Effector memory CD8-positive, alpha-beta T cell (primary cell): ENCODE measurements at regions not wholly inside any gene's neighbourhood (a gene's known extent, or its start where the extent isn't known, plus 50 kb on each side); places are given as distances from the start of the nearest gene placed in this dataset.

ENCODE experiments used
- ATAC-seq: fragments of 150-1000 bp; cut with Tn5 transposase; replicated peaks from 2 replicates; pipeline ENCODE4 v1.10.0; 2021; ENCODE audit warnings: mild to moderate bottlenecking, moderate library complexity
- DNase-seq, 3 experiments: peaks; one replicate each; pipeline ENCODE4 v3.0.0; 2021
- H3K27ac Mint-ChIP-seq, 2 donors: one replicate each; pipeline ENCODE4 v1.8.0; 2022; ENCODE audit warnings: mild to moderate bottlenecking in 2 of 2, mixed read lengths in 2 of 2, moderate library complexity in 2 of 2
- H3K27me3 Mint-ChIP-seq, 2 donors: one replicate each; pipeline ENCODE4 v1.8.0; 2022; ENCODE audit warnings: mixed read lengths in 2 of 2
- H3K36me3 Mint-ChIP-seq: one replicate; pipeline ENCODE4 v1.8.0; 2022; ENCODE audit warnings: mild to moderate bottlenecking, moderate library complexity, mixed read lengths; ENCODE audit not compliant: insufficient read depth
- H3K4me1 Mint-ChIP-seq, 2 donors: one replicate each; pipeline ENCODE4 v1.8.0; 2022; ENCODE audit warnings: low read depth in 2 of 2, mixed read lengths in 2 of 2
- H3K4me3 Mint-ChIP-seq, 2 donors: one replicate each; pipeline ENCODE4 v1.8.0; 2022; ENCODE audit warnings: mild to moderate bottlenecking in 2 of 2, mixed read lengths in 2 of 2, moderate library complexity in 2 of 2
- H3K9me3 Mint-ChIP-seq, 2 donors: one replicate each; pipeline ENCODE4 v1.8.0; 2022; ENCODE audit warnings: mixed read lengths in 2 of 2

DNA sequence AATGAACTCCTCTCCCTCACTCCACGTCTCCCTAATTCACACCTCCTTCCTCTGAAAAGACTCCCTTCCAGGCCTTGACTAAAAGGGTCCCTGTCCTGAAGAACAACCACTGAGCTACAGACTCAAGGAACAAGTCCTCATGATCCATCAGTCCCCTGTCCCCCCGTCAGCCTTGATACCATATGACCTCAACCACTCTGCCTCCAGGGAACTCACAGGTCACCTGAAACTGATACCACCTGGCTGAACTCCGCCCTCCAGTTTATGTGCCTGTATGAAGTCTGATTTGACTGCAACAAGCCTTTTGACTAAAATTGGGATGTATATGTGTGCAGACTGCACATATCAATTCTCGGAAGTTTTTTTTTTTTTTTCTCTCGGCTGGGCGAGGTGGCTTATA, 88.7 kb downstream of the UGCG start:
- peaks cover 27 to 44% of the 10 kb centered on the region in 2 donors for H3K4me1 Mint-ChIP-seq
- no peak for DNase-seq
- H3K4me3 Mint-ChIP-seq, result peak overlapping the region; percentile 13 to 64
- no peak overlapping the region for H3K27ac Mint-ChIP-seq
- ATAC-seq, result no peak
- H3K36me3 Mint-ChIP-seq, result peaks cover 2% of the 10 kb centered on the region
- no peaks in the 10 kb centered on the region for H3K27me3 Mint-ChIP-seq
- H3K9me3 Mint-ChIP-seq, result no peaks in the 10 kb centered on the region

DNA sequence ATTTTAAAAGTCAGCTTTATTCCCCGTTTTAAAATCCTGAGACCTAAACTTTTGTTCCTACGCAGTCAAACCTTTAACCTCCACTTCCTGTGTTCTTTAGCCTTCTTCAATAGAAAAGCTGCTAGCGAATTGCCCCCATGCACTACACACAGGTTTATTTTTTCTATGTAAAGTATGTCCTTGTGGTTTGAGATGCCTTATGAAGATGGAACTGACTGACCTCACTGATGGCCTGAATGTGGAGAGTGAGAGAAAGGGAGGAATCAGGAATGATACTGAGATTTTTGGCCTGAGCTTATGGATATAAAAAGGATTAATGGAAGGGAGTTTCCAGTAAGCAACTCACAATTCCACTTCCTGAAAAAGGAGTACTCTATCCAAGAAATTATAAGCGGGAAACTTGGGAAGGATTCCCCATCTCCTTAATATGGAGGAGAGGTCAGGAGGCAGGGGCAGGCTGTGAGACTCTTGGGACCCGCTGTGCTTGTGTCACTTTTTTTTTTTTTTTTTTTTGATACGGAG, 89.5 kb downstream of the UGCG start:
- Mint-ChIP-seq H3K4me3 (peak overlapping the region; percentile 9 to 64), H3K27me3 (no peaks in the 10 kb centered on the region), H3K36me3 (peaks cover 2% of the 10 kb centered on the region), H3K27ac (peak overlapping the region; percentile 7 to 63), H3K9me3 (no peaks in the 10 kb centered on the region), H3K4me1 (peaks cover 27 to 44% of the 10 kb centered on the region in 2 donors)
- no peak for DNase-seq
- ATAC-seq, result no peak
